ENCODE measurements at regions not wholly inside any gene's neighbourhood (a gene's known extent, or its start where the extent isn't known, plus 50 kb on each side); places are given as distances from the start of the nearest gene placed in this dataset.

DNA sequence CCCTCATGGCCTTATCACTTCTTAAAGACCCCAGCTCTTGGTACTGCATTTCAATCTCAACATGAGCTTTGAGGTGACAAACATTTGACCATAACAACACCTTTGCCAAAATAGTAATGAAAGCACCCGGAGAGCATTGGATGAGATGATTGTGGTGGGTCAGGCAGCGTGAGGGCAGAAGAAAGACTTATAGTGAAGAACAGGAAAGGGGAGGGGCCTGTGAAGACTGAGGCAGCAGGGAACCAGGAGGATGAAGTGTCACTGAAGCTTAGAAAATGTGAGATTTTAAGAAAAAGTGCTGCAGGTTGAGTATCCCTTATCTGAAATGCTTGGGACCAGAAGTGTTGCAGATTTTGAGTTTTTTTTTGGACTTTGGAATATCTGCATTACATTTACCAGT is 86.3 kb downstream of the EMP1 start:
- TF ChIP-seq, protein P1, sequence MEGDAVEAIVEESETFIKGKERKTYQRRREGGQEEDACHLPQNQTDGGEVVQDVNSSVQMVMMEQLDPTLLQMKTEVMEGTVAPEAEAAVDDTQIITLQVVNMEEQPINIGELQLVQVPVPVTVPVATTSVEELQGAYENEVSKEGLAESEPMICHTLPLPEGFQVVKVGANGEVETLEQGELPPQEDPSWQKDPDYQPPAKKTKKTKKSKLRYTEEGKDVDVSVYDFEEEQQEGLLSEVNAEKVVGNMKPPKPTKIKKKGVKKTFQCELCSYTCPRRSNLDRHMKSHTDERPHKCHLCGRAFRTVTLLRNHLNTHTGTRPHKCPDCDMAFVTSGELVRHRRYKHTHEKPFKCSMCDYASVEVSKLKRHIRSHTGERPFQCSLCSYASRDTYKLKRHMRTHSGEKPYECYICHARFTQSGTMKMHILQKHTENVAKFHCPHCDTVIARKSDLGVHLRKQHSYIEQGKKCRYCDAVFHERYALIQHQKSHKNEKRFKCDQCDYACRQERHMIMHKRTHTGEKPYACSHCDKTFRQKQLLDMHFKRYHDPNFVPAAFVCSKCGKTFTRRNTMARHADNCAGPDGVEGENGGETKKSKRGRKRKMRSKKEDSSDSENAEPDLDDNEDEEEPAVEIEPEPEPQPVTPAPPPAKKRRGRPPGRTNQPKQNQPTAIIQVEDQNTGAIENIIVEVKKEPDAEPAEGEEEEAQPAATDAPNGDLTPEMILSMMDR (IDR thresholded peaks at IDR 0.05; ENCODE audit: poor library complexity): no peak
- no peak for TF ChIP-seq EZH2phosphoT487 (IDR thresholded peaks at IDR 0.05; ENCODE audit: low read depth, severe bottlenecking, unreplicated experiment)
- TF ChIP-seq EZH2 (IDR thresholded peaks at IDR 0.05; ENCODE audit: borderline replicate concordance): no peak
